GM21515 (cell line): ENCODE measurements at regions not wholly inside any gene's neighbourhood (a gene's known extent, or its start where the extent isn't known, plus 50 kb on each side); places are given as distances from the start of the nearest gene placed in this dataset.

Experiments used
- ATAC-seq: cut with Tn5 transposase; IDR thresholded peaks from one replicate; pipeline ENCODE4 v1.9.1; 2021; ENCODE audit not compliant: unreplicated experiment

DNA sequence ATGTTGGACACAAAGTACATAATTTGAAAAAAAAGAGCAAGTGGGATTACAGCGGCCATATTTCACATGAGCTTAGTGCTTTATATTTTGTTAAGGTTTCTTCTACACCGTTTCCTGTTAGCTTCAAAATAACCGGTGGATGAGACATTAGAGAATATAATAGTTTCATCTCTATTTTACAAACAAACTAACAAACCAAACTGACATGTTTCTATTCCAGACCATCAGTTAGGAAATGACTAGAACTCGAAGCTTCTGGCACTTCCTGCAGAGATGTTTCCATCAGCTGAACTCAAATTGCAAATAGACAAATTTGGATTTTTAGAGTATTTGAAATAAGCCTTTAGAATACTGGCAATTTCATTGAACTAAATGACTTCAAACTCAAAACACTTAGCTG, 86.5 kb downstream of the MTRR start:
- ATAC-seq, result no peak

- no peak for ATAC-seq
Observed at GRCh38 chr5:7957329-7957728, 88.4 kb downstream of the MTRR start.

GRCh38 chr5:7960142-7960541, 91.2 kb downstream of the MTRR start:
- ATAC-seq, result no peak

DNA sequence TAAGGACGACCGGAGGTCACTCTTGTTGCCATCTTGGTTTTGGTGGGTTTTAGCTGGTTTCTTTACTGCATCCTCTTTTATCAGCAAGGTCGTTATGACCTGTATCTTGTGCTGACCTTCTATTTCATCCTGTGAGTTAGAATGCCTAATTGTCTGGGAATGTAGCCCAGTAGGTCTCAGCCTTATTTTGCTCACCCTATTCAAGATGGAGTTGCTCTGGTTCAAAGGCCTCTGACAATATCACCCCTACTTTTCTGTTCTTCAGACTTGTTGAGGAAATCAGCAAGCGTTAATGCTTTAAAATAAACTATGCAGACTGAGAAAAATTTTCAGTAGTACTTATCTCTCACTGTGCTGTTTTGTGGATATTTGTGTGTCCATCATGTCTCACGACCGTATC, 92.6 kb downstream of the MTRR start:
- no peak for ATAC-seq

DNA sequence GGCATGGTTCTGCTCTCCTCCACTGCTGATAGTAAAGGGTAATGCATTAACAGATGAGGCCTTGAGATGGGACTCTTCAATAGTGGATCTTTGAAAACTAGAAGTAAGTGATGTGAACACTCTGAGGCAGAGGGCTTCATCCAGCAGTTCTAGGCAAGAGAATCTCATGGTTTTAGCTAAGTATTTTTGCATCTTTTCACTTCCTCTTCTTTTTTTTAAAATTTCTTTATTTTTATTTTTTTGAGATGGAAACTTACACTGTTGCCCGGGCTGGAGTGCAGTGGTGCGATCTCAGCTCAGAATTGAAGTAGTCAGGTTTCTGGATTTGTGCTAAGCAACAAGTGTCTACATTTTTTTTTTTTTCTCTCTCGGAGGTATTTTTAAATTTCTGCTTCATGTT, 101.9 kb downstream of the MTRR start:
- peak; percentile 77 for ATAC-seq

DNA sequence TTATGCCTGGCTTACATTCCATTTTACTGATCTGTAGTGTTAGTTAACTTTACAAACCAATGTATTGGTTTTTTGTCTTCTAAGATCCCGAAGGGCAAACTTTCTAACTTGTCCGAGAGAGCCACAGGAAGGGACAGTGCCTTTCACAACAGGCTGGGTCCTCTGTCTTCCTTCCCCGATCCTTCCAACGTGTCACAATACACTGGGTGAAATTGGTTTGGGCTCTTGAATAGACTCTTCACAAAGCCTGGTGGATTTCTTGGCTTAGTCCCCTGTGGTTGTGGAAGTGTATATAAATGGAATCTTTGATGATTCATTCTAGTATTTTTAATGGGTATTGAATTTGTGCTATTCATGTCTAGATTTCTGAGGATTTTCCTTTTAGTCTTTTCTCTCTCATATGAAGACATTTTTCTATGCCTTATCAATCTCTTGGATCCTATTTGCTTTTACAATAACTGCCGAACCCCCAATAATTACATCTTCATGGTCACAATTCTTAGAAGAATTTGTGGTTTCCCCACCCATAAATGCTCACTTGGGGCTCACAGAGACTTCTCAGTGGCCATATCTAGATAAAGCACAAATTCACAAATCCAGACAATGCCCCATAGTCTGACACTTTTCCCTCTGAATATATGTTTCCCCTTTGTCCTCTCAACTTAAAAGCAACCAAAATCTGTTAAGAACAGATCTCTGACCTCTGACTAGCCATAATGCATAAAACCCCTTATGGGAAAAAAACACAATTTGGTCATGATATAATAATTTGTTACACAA, 107.7 kb downstream of the MTRR start:
- ATAC-seq, result no peak

DNA sequence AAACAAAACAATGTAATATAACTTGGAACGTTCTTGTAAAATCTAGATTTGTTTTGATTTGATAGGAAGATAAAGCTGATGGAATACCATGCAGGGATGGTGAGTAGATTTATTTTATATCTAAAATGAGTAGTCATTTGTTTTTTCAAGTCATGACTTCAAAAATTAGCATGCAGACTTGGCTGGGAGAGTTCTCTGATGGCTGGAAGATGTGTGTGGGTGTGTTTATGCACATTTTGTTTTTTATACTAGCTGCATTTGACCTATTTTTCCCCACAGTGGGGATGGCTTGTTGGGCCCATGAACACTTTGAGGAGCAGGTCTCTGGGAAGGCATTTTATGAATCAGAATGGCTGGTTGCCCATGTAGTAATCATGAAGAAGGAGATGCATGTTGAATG, 109.2 kb downstream of the MTRR start:
- no peak for ATAC-seq

- no peak for ATAC-seq
Observed at GRCh38 chr5:7978991-7979390, 110.0 kb downstream of the MTRR start.

GRCh38 chr5:7980881-7981280, 111.9 kb downstream of the MTRR start:
- no peak for ATAC-seq

- no peak for ATAC-seq
Observed at GRCh38 chr5:7983433-7983832, 114.5 kb downstream of the MTRR start.

GRCh38 chr5:7991125-7991821, 122.3 kb downstream of the MTRR start:
- no peak for ATAC-seq

GRCh38 chr5:7995688-7996294, 126.8 kb downstream of the MTRR start:
- no peak for ATAC-seq

GRCh38 chr5:8005416-8005815, 136.5 kb downstream of the MTRR start:
- no peak for ATAC-seq

GRCh38 chr5:8012131-8012977, 143.4 kb downstream of the MTRR start:
- ATAC-seq, result no peak

GRCh38 chr5:8013948-8014710, 145.2 kb downstream of the MTRR start:
- ATAC-seq, result no peak

DNA sequence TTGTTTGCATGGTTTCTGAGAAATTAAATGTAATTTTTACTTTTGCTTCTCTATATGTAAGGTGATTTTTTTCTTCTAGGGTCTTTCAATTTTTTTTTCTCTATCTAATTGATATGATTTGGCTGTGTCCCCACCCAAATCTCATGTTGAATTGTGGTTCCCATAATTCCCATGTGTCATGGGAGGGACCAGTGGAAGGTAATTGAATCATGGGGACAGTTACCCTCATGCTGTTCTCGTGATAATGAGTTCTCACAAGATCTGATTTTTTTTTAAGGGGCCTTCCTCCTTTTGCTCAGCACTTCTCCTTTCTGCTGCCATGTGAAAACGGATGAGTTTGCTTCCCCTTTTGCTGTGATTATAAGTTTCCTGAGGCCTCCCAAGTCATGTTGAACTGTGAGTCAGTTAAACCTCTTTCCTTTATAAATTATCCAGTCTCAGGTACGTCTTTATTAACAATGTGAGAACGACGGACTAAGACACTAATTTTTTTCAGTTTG, 150.8 kb downstream of the MTRR start:
- no peak for ATAC-seq

- no peak for ATAC-seq
Observed at GRCh38 chr5:8020861-8021514, 152.0 kb downstream of the MTRR start.

DNA sequence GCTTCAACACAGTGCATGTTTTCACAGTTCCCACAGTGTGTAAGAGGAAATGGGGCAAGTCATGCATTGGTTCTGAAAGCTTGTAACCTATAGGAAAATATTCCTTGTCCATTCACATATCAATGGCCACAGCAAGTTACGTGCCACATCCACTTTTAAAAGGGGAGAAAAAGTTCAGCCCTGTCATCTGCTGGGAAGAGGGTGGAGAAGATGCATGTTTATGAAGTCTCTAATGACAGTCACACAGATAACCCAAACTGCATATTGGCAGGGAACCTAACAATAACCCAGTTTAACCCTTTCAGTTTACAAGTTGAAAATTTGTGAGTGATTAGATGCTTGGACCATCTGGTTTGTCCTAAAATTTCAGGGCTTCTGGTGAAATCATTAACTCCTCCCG, 159.3 kb downstream of the MTRR start:
- no peak for ATAC-seq

DNA sequence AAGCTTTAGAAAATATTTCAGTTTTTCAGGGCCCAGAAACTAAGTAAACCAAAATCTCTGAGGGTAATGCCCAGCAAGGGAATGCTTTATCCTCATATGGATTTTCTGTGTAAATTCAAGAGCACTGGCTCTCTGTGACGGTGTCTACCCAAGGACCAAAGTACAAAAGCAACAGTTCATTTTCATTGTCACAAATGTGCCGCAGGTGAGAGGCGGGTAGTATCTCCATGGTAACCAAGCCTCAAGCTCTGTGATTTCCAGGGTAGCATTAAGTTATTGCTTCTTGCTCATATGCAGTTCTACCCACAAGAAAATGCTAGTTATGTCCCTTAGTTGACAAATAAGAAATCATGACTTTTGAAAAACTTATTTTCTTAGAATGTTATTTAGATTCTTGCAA, 164.3 kb downstream of the MTRR start:
- ATAC-seq, result no peak

DNA sequence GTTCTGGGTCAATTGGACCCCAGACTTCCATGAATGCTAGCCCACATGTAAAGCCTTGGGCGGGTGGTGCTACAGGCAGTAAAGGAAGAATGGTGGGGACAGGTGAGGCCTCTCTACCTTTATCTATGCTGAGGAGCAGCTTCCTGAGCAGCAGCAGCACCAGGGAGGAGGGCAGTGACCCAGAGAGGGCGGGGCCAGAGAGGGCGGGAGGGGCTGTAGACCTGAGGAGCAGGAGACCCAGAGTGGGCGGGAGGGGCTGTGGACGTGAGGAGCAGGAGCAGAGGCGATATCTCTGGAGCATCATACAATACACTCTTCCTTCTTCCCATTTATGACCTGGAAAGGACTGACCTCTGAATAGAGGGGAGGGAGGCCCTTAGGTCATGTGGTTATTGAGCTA, 165.9 kb downstream of the MTRR start:
- no peak for ATAC-seq
